ENCODE measurements at regions not wholly inside any gene's neighbourhood (a gene's known extent, or its start where the extent isn't known, plus 50 kb on each side); places are given as distances from the start of the nearest gene placed in this dataset.

DNA sequence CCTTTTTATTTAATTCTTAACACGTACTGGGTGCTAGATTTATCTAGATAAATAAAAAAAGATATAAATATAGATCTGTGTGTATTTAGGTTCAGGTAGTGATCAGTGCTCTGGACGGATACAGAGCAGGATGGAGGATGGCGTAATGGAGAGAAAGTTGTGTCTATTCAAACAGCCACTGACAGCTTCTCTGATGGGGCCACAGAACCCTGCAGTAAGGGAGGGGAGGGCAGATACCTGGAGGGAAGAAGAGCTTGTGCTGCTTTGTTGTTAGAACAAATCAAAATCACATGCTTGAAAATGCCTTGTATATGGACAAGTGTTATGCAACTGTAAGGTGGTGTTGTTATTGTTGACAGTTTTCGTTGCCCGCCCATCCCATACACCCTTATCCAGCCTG is 170.2 kb downstream of the UTP18 start:
- no peaks in the 10 kb centered on the region for H3K9me3 ChIP-seq
- H3K27ac ChIP-seq: no peak overlapping the region
- no peak for TF ChIP-seq POLR2A (IDR thresholded peaks at IDR 0.05)
- TF ChIP-seq, protein P1, sequence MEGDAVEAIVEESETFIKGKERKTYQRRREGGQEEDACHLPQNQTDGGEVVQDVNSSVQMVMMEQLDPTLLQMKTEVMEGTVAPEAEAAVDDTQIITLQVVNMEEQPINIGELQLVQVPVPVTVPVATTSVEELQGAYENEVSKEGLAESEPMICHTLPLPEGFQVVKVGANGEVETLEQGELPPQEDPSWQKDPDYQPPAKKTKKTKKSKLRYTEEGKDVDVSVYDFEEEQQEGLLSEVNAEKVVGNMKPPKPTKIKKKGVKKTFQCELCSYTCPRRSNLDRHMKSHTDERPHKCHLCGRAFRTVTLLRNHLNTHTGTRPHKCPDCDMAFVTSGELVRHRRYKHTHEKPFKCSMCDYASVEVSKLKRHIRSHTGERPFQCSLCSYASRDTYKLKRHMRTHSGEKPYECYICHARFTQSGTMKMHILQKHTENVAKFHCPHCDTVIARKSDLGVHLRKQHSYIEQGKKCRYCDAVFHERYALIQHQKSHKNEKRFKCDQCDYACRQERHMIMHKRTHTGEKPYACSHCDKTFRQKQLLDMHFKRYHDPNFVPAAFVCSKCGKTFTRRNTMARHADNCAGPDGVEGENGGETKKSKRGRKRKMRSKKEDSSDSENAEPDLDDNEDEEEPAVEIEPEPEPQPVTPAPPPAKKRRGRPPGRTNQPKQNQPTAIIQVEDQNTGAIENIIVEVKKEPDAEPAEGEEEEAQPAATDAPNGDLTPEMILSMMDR (IDR thresholded peaks at IDR 0.05): no peak
- TF ChIP-seq POLR2AphosphoS5 (IDR thresholded peaks at IDR 0.05): no peak
- no peak for ATAC-seq
- no peaks in the 10 kb centered on the region for H3K4me1 ChIP-seq
- WGBS, 2 donors (ENCODE audit: low coverage in 1 of 2): 81 to 93% methylated on average over 5 of the region's 5 CpGs
- H3K36me3 ChIP-seq: no peaks in the 10 kb centered on the region
- H3K27me3 ChIP-seq: no peaks in the 10 kb centered on the region
- H3K4me3 ChIP-seq: no peak overlapping the region

DNA sequence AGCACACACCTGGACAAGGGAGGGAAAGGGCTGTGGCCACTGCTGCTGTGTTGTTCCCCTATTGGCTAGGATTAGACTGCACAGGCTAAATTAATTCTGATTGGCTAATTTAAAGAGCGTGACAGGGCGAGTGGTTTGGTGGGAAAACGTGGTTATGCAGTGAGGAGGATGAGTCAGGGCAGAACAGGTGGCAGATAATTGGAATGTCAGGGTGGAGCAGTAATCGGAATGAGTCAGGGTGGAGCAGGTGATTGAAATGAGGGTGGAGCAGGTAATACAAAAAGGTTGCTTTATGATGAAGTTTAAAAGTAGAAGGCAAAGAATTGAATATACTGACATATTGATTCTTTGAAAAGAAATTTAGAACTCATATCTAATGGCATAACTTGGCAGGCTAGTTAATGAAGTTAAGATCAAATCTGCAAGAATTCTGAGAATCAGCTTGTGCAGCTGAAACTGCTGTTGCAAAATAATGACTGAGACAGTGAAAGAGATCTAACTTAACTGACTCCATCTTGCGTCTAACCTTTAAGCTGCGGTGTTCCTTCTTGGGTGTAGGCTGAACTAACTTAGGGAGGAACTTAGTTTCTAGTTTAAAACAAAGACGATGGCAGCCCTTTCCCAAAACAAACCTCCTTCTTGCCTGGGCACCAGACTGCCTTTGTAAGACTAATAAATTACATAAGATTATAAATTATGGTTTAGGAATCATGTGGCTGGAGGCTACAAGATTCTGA is 174.3 kb downstream of the UTP18 start:
- H3K27me3 ChIP-seq: peaks cover 5% of the 10 kb centered on the region
- WGBS, 2 donors (ENCODE audit: low coverage in 1 of 2): 66 to 71% methylated on average over 7 of the region's 7 CpGs
- no peak overlapping the region for H3K27ac ChIP-seq
- no peaks in the 10 kb centered on the region for H3K4me1 ChIP-seq
- no peak for ATAC-seq
- no peaks in the 10 kb centered on the region for H3K9me3 ChIP-seq
- no peak overlapping the region for H3K4me3 ChIP-seq
- no peak for TF ChIP-seq EP300 (IDR thresholded peaks at IDR 0.05)
- no peak for TF ChIP-seq POLR2A (IDR thresholded peaks at IDR 0.05)
- no peak for TF ChIP-seq POLR2AphosphoS5 (IDR thresholded peaks at IDR 0.05)
- TF ChIP-seq, protein P1 (IDR thresholded peaks at IDR 0.05): no peak
- no peaks in the 10 kb centered on the region for H3K36me3 ChIP-seq

DNA sequence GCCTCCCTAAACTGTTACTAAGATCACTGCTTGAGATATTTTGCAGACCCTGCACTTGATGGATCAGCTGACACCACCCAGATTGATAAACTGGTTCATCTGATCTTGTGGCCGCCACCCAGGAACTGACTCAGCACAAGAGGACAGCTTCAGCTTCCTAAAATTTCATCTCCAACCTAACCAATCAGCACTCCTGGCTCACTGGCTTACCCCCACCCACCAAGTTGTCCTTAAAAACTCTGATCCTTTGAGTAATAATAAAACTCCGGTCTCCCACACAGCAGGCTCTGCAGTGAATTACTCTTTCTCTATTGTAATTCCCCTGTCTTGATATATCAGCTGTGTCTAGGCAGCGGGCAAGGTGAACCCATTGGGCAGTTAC is 174.8 kb downstream of the UTP18 start:
- 48% methylated on average over 3 of the region's 3 CpGs; no CpG with 5 or more reads in 1 of the 2 donors for WGBS, 2 donors (ENCODE audit: low coverage in 1 of 2)
- no peak for ATAC-seq
- H3K27ac ChIP-seq: no peak overlapping the region
- H3K36me3 ChIP-seq: no peaks in the 10 kb centered on the region
- no peaks in the 10 kb centered on the region for H3K4me1 ChIP-seq
- no peaks in the 10 kb centered on the region for H3K9me3 ChIP-seq
- TF ChIP-seq, protein P1 (IDR thresholded peaks at IDR 0.05): no peak
- no peak for TF ChIP-seq EP300 (IDR thresholded peaks at IDR 0.05)
- no peak for TF ChIP-seq POLR2AphosphoS5 (IDR thresholded peaks at IDR 0.05)
- TF ChIP-seq POLR2A (IDR thresholded peaks at IDR 0.05): no peak
- H3K4me3 ChIP-seq: no peak overlapping the region
- peaks cover 5% of the 10 kb centered on the region for H3K27me3 ChIP-seq

DNA sequence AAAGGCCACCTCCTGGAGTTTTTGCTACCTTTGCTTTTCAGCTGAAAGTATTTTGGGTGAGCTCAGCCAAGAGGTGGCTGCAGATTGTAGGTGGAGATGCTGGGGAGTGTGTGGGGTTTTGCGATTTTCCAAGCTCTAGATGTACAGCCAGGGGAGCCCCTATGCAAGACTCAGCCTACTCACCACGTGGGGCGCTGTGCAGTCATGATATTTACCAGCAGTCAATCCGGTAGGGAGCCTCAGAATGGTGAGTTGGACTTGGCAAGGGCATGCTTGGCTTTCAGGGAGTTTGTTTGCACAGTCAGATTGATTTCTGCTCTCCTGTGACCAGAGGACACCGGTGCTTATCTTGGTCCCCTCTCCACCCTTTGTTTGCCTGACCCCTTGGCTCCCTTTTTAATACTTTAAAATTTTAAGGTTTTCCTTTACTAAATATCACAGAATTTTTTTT is 175.3 kb downstream of the UTP18 start:
- peaks cover 5% of the 10 kb centered on the region for H3K27me3 ChIP-seq
- no peaks in the 10 kb centered on the region for H3K9me3 ChIP-seq
- no peaks in the 10 kb centered on the region for H3K36me3 ChIP-seq
- H3K4me1 ChIP-seq: no peaks in the 10 kb centered on the region
- 20 to 29% methylated on average over 2 of the region's 5 CpGs for WGBS, 2 donors (ENCODE audit: low coverage in 1 of 2)
- ATAC-seq: no peak
- TF ChIP-seq EP300 (IDR thresholded peaks at IDR 0.05) (no peak), POLR2AphosphoS5 (IDR thresholded peaks at IDR 0.05) (no peak), POLR2A (IDR thresholded peaks at IDR 0.05) (no peak)
- TF ChIP-seq, protein P1 (IDR thresholded peaks at IDR 0.05): peak in 1 of 4 experiments; percentile 16
- no peak overlapping the region for H3K27ac ChIP-seq
- no peak overlapping the region for H3K4me3 ChIP-seq
